ENCODE measurements at regions not wholly inside any gene's neighbourhood (a gene's known extent, or its start where the extent isn't known, plus 50 kb on each side); places are given as distances from the start of the nearest gene placed in this dataset.

DNA sequence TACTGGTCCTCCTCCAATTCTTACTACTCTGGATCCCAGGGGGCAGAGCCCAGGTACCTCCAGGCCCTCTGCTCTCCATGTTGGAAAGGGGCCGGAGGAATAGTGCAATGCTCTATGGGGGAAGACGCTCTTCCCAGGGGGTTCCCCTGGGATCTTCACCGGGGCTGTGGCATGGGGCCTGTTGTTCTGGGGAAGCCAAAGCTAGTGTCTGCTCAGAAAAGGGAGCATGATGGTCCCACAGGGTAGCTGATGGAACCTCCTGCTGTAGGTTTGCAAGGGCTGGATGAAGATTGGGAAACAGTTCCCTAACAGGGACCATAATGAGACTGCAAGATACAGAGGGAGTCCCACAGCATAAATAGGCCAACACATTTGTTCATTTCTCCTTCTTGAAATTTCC, 114.7 kb downstream of the IRX5 start:
- H3K9me3 ChIP-seq (ENCODE audit: insufficient read depth, low read depth, low read length), result no peaks in the 10 kb centered on the region
- no peaks in the 10 kb centered on the region for H3K4me1 ChIP-seq (ENCODE audit: insufficient read depth, low read length)
- H3K36me3 ChIP-seq (ENCODE audit: insufficient read depth, low read depth, low read length), result no peaks in the 10 kb centered on the region
- H3K4me3 ChIP-seq (ENCODE audit: low read length), result no peak overlapping the region
- no peak overlapping the region for H3K27ac ChIP-seq (ENCODE audit: low read length)
- no peak overlapping the region for H3K9ac ChIP-seq (ENCODE audit: low read depth, low read length)
- H3K27me3 ChIP-seq (ENCODE audit: insufficient read depth, low read length), result no peaks in the 10 kb centered on the region

DNA sequence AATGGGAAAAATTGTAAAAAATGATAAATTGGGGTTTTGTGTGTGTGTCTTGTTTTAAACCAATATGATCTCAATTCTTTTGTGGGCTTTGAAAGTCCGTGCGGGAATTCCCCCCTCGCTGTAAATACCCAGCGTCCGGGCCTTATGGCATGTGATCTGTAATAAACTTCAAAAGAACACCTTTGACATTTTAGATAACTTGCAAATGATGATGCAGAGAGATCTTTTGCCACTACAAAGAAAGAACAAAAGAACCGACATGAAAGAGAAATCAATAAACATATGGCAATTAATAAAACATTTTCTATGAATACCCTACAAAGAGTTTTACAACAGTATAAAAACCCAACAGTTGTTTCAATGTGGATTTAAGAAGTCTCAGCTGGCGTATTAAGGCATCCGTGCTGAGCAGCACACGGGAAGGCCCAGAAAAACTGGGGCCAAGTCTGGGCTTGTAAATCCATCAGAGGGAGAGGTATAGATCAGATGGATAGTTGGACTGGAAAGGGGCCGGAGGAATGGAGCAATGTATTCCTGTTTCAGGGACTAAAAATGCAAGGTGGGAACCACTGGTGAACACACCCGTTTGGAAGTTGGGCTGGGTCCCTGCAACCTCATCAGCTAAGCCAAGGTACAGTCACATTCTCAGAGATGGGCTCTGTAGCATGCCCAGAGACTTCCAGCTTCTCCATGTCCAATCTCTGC, 115.2 kb downstream of the IRX5 start:
- Histone ChIP-seq H3K4me3 (ENCODE audit: low read length) (no peak overlapping the region), H3K9ac (ENCODE audit: low read depth, low read length) (no peak overlapping the region), H3K36me3 (ENCODE audit: insufficient read depth, low read depth, low read length) (no peaks in the 10 kb centered on the region), H3K4me1 (ENCODE audit: insufficient read depth, low read length) (no peaks in the 10 kb centered on the region), H3K27me3 (ENCODE audit: insufficient read depth, low read length) (no peaks in the 10 kb centered on the region), H3K9me3 (ENCODE audit: insufficient read depth, low read depth, low read length) (no peaks in the 10 kb centered on the region), H3K27ac (ENCODE audit: low read length) (no peak overlapping the region)

DNA sequence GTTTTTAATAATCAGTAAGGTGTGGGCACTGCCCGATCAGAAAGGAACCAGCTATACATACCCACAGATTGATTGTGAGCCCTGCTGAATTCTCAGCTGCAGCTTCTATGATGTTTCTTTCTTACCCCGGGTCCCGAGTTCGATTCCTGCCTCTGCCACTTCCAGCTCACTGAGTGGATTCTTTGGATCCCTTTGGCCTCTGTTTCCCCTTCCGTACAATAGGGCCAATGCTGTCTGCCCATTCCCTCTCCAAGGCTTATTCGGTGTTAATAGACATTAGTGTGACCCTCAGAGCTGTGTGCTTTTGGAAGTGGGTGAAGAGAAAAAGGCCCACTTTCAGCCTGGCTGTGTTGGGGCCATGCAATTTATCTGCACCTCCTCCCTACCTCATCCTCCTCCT, 115.8 kb downstream of the IRX5 start:
- no peak overlapping the region for H3K27ac ChIP-seq (ENCODE audit: low read length)
- H3K4me1 ChIP-seq (ENCODE audit: insufficient read depth, low read length), result no peaks in the 10 kb centered on the region
- no peak overlapping the region for H3K9ac ChIP-seq (ENCODE audit: low read depth, low read length)
- no peaks in the 10 kb centered on the region for H3K27me3 ChIP-seq (ENCODE audit: insufficient read depth, low read length)
- no peak overlapping the region for H3K4me3 ChIP-seq (ENCODE audit: low read length)
- H3K36me3 ChIP-seq (ENCODE audit: insufficient read depth, low read depth, low read length), result no peaks in the 10 kb centered on the region
- no peaks in the 10 kb centered on the region for H3K9me3 ChIP-seq (ENCODE audit: insufficient read depth, low read depth, low read length)

GRCh38 chr16:55046916-55047315, 116.3 kb downstream of the IRX5 start:
- Histone ChIP-seq H3K9ac (ENCODE audit: low read depth, low read length) (no peak overlapping the region), H3K9me3 (ENCODE audit: insufficient read depth, low read depth, low read length) (no peaks in the 10 kb centered on the region), H3K27me3 (ENCODE audit: insufficient read depth, low read length) (no peaks in the 10 kb centered on the region), H3K4me1 (ENCODE audit: insufficient read depth, low read length) (no peaks in the 10 kb centered on the region), H3K36me3 (ENCODE audit: insufficient read depth, low read depth, low read length) (no peaks in the 10 kb centered on the region), H3K4me3 (ENCODE audit: low read length) (no peak overlapping the region), H3K27ac (ENCODE audit: low read length) (no peak overlapping the region)

GRCh38 chr16:55047331-55047730, 116.7 kb downstream of the IRX5 start:
- Histone ChIP-seq H3K27ac (ENCODE audit: low read length) (no peak overlapping the region), H3K9me3 (ENCODE audit: insufficient read depth, low read depth, low read length) (no peaks in the 10 kb centered on the region), H3K4me1 (ENCODE audit: insufficient read depth, low read length) (no peaks in the 10 kb centered on the region), H3K27me3 (ENCODE audit: insufficient read depth, low read length) (no peaks in the 10 kb centered on the region), H3K4me3 (ENCODE audit: low read length) (no peak overlapping the region), H3K36me3 (ENCODE audit: insufficient read depth, low read depth, low read length) (no peaks in the 10 kb centered on the region), H3K9ac (ENCODE audit: low read depth, low read length) (no peak overlapping the region)

DNA sequence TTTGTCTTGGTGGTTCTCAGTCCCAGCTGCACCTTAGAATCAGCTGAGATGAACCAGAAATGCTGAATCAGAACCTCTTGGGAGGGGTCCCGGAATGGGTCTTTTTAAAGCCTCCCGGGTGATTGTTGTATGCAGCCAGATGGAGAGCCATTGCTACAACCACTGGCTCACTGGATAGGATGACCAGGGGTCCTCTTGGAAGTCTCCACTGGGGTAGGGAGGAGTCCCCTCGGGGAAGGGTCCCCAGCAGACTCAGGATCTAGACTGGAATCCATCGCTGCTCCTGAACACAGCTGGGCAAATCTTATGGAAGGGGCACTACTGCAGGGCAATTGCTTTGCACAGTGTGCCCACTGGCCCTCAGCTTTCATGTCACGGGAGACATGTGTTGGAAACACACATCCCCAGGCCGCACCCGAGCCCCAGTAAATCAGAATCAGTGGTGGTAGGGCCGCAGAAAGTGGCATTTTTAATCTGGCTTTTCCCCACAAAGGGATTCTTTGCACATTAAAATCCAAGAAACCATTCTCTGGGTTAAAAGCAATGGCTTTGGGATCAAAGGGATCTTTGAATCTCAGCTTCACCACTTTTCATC, 117.3 kb downstream of the IRX5 start:
- no peaks in the 10 kb centered on the region for H3K4me1 ChIP-seq (ENCODE audit: insufficient read depth, low read length)
- H3K4me3 ChIP-seq (ENCODE audit: low read length), result no peak overlapping the region
- H3K9me3 ChIP-seq (ENCODE audit: insufficient read depth, low read depth, low read length), result no peaks in the 10 kb centered on the region
- no peak overlapping the region for H3K9ac ChIP-seq (ENCODE audit: low read depth, low read length)
- H3K27ac ChIP-seq (ENCODE audit: low read length), result no peak overlapping the region
- no peaks in the 10 kb centered on the region for H3K36me3 ChIP-seq (ENCODE audit: insufficient read depth, low read depth, low read length)
- no peaks in the 10 kb centered on the region for H3K27me3 ChIP-seq (ENCODE audit: insufficient read depth, low read length)

DNA sequence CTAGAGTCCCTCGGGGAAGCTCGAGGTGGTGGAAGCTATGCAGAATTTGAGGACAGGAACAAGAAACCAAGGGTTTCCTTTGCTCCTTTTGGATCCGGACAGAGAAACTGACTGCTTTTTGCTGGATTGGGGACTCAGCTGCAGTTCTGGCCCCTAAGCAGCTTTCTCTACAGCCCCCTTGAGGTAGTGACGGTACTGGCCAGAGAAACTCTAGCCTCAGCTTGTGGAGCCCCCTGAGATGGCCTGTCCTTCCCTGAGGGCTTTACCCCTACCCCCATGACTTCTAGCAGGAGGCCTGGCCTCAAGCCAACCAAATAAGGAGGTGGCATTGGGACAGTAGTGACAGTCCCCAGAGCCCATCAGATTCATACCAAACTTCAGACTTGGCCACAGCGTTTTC, 118.1 kb downstream of the IRX5 start:
- Histone ChIP-seq H3K36me3 (ENCODE audit: insufficient read depth, low read depth, low read length) (no peaks in the 10 kb centered on the region), H3K27ac (ENCODE audit: low read length) (no peak overlapping the region), H3K9me3 (ENCODE audit: insufficient read depth, low read depth, low read length) (no peaks in the 10 kb centered on the region), H3K4me1 (ENCODE audit: insufficient read depth, low read length) (no peaks in the 10 kb centered on the region), H3K27me3 (ENCODE audit: insufficient read depth, low read length) (no peaks in the 10 kb centered on the region), H3K9ac (ENCODE audit: low read depth, low read length) (no peak overlapping the region), H3K4me3 (ENCODE audit: low read length) (no peak overlapping the region)

- peaks cover 21% of the 10 kb centered on the region for H3K27me3 ChIP-seq (ENCODE audit: insufficient read depth, low read length)
- H3K4me3 ChIP-seq (ENCODE audit: low read length), result no peak overlapping the region
- H3K4me1 ChIP-seq (ENCODE audit: insufficient read depth, low read length), result no peaks in the 10 kb centered on the region
- H3K27ac ChIP-seq (ENCODE audit: low read length), result no peak overlapping the region
- no peak overlapping the region for H3K9ac ChIP-seq (ENCODE audit: low read depth, low read length)
- no peaks in the 10 kb centered on the region for H3K9me3 ChIP-seq (ENCODE audit: insufficient read depth, low read depth, low read length)
- no peaks in the 10 kb centered on the region for H3K36me3 ChIP-seq (ENCODE audit: insufficient read depth, low read depth, low read length)
Observed at GRCh38 chr16:55051571-55052347, 121.1 kb downstream of the IRX5 start.

GRCh38 chr16:55052348-55052734, 121.7 kb downstream of the IRX5 start:
- Histone ChIP-seq H3K9me3 (ENCODE audit: insufficient read depth, low read depth, low read length) (no peaks in the 10 kb centered on the region), H3K4me1 (ENCODE audit: insufficient read depth, low read length) (peaks cover 3% of the 10 kb centered on the region; the same call in 1 of the 2 replicates)

GRCh38 chr16:55052741-55053415, 122.2 kb downstream of the IRX5 start:
- Histone ChIP-seq H3K27me3 (ENCODE audit: insufficient read depth, low read length) (peaks cover 32% of the 10 kb centered on the region), H3K4me1 (ENCODE audit: insufficient read depth, low read length) (peaks cover 5% of the 10 kb centered on the region; the same call in 1 of the 2 replicates), H3K27ac (ENCODE audit: low read length) (no peak overlapping the region), H3K9ac (ENCODE audit: low read depth, low read length) (no peak overlapping the region), H3K36me3 (ENCODE audit: insufficient read depth, low read depth, low read length) (no peaks in the 10 kb centered on the region), H3K4me3 (ENCODE audit: low read length) (no peak overlapping the region), H3K9me3 (ENCODE audit: insufficient read depth, low read depth, low read length) (no peaks in the 10 kb centered on the region)

More at GRCh38 chr16:55052348-55052734, 121.7 kb downstream of the IRX5 start:
- Histone ChIP-seq H3K4me3 (ENCODE audit: low read length) (no peak overlapping the region), H3K27ac (ENCODE audit: low read length) (no peak overlapping the region), H3K27me3 (ENCODE audit: insufficient read depth, low read length) (peaks cover 27% of the 10 kb centered on the region), H3K36me3 (ENCODE audit: insufficient read depth, low read depth, low read length) (no peaks in the 10 kb centered on the region), H3K9ac (ENCODE audit: low read depth, low read length) (no peak overlapping the region)

DNA sequence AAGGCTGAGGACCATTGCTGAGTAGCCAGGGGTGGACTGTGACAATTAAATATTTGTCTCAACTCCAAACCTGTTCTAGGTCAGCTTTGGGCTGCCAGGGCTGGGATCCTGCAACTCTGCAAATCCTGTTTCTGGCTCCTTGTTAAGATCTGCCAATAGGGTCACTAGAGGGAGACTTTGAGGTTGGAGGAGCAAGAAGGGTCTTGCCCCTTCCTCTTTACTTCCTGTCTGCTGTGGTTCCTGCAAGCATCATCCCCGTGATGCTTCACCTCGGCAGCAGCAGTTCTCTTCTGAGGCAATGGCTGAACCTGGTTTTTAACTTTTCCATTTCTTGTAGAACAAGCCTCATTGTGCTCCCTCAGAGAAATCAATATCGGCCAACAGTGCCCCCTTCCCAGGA, 124.6 kb downstream of the IRX5 start:
- H3K9ac ChIP-seq (ENCODE audit: low read depth, low read length), result no peak overlapping the region
- no peaks in the 10 kb centered on the region for H3K9me3 ChIP-seq (ENCODE audit: insufficient read depth, low read depth, low read length)
- no peak overlapping the region for H3K4me3 ChIP-seq (ENCODE audit: low read length)
- H3K36me3 ChIP-seq (ENCODE audit: insufficient read depth, low read depth, low read length), result no peaks in the 10 kb centered on the region
- H3K4me1 ChIP-seq (ENCODE audit: insufficient read depth, low read length), result peaks cover 5% of the 10 kb centered on the region; the same call in 1 of the 2 replicates
- H3K27me3 ChIP-seq (ENCODE audit: insufficient read depth, low read length), result peaks cover 49% of the 10 kb centered on the region
- H3K27ac ChIP-seq (ENCODE audit: low read length), result no peak overlapping the region
